NCI-H2196 treated with DMSO at 0.1 percent for 48 hours (cell line): ENCODE measurements at regions not wholly inside any gene's neighbourhood (a gene's known extent, or its start where the extent isn't known, plus 50 kb on each side); places are given as distances from the start of the nearest gene placed in this dataset.
"Not testable (repeated sequence)": the region's sequence is repeated elsewhere in the genome, so short reads cannot be mapped to it uniquely, and the experiment has no call there.

Source experiments
- DNase-seq: peaks from one replicate; lab custom pipeline; 2025; ENCODE audit not compliant: unreplicated experiment; lab: John Stamatoyannopoulos, UW

GRCh38 chr13:56558698-56559320, 581.9 kb upstream of the PRR20A start:
- DNase-seq: no peak

GRCh38 chr13:56561327-56561726, 579.4 kb upstream of the PRR20A start:
- DNase-seq: no peak

- DNase-seq: no peak
These were observed 577.1 kb upstream of the PRR20A start for GRCh38 chr13:56563663-56564062.

GRCh38 chr13:56586976-56587375, 553.7 kb upstream of the PRR20A start:
- no peak for DNase-seq

- DNase-seq: no peak
These were observed 525.1 kb upstream of the PRR20A start for GRCh38 chr13:56615572-56615971.

- no peak for DNase-seq
These were observed 517.9 kb upstream of the PRR20A start for GRCh38 chr13:56622840-56623239.

- not testable (repeated sequence) for DNase-seq
These were observed 511.8 kb upstream of the PRR20A start for GRCh38 chr13:56628886-56629285.

- DNase-seq: not testable (repeated sequence)
These were observed 509.7 kb upstream of the PRR20A start for GRCh38 chr13:56631060-56631459.

GRCh38 chr13:56653043-56653442, 487.7 kb upstream of the PRR20A start:
- DNase-seq: no peak

GRCh38 chr13:56659041-56659471, 481.7 kb upstream of the PRR20A start:
- DNase-seq: no peak

GRCh38 chr13:56670563-56670962, 470.2 kb upstream of the PRR20A start:
- no peak for DNase-seq

GRCh38 chr13:56681404-56681803, 459.3 kb upstream of the PRR20A start:
- DNase-seq: no peak

- DNase-seq: no peak
These were observed 453.6 kb upstream of the PRR20A start for GRCh38 chr13:56687131-56687530.

- DNase-seq: no peak
These were observed 443.7 kb upstream of the PRR20A start for GRCh38 chr13:56697011-56697410.

GRCh38 chr13:56700324-56700723, 440.4 kb upstream of the PRR20A start:
- no peak for DNase-seq

GRCh38 chr13:56706485-56706884, 434.2 kb upstream of the PRR20A start:
- no peak for DNase-seq

- no peak for DNase-seq
These were observed 427.1 kb upstream of the PRR20A start for GRCh38 chr13:56713656-56714055.

- DNase-seq: no peak
These were observed 421.9 kb upstream of the PRR20A start for GRCh38 chr13:56718791-56719190.

GRCh38 chr13:56720841-56721240, 419.9 kb upstream of the PRR20A start:
- DNase-seq: no peak

GRCh38 chr13:56735537-56735942, 405.2 kb upstream of the PRR20A start:
- no peak for DNase-seq

GRCh38 chr13:56736966-56737365, 403.8 kb upstream of the PRR20A start:
- no peak for DNase-seq

GRCh38 chr13:56752636-56753035, 388.1 kb upstream of the PRR20A start:
- no peak for DNase-seq

GRCh38 chr13:56755181-56755935, 385.4 kb upstream of the PRR20A start:
- DNase-seq: no peak
